ENCODE measurements at regions not wholly inside any gene's neighbourhood (a gene's known extent, or its start where the extent isn't known, plus 50 kb on each side); places are given as distances from the start of the nearest gene placed in this dataset.

GRCh38 chr5:61251874-61252642, 80.0 kb upstream of the ZSWIM6 start:
- H3K9me3 ChIP-seq (ENCODE audit: control extremely low read depth in 1 of 5, control insufficient read depth in 4 of 5, insufficient read depth in 2 of 5, low read depth in 1 of 5, low read length in 4 of 5), result peaks cover 0 to 7% (median 0%) of the 10 kb centered on the region in 5 experiments
- WGBS (ENCODE audit: insufficient coverage), result 98% methylated on average over 10 of the region's 11 CpGs
- H3K27ac ChIP-seq (ENCODE audit: insufficient read depth in 1 of 2, low read depth in 1 of 2, low read length in 2 of 2, poor library complexity in 1 of 2, severe bottlenecking in 2 of 2), result no peak overlapping the region
- H3K4me1 ChIP-seq (ENCODE audit: control extremely low read depth in 1 of 4, control insufficient read depth in 4 of 4, insufficient read depth in 4 of 4, low read length in 3 of 4), result no peaks in the 10 kb centered on the region
- no peaks in the 10 kb centered on the region for H3K36me3 ChIP-seq (ENCODE audit: control insufficient read depth in 4 of 4, insufficient read depth in 4 of 4, low read length in 3 of 4)
- DNase-seq, result no peak
- ChIA-PET POLR2A (no interaction called here), CTCF (interaction anchor here (0.9 to 1.6 kb wide), 6 partner anchors 10 to 37 kb away, joined by 3 to 5 read pairs (median 3); no protein-coding TSS in a partner anchor)
- no peak overlapping the region for H3K4me3 ChIP-seq (ENCODE audit: control insufficient read depth in 1 of 7, extremely low read depth in 1 of 7, insufficient read depth in 4 of 7, low read depth in 2 of 7, low read length in 6 of 7)
- no peaks in the 10 kb centered on the region for H3K27me3 ChIP-seq (replicated peaks in 2 of 5; ENCODE audit: control insufficient read depth in 4 of 5, insufficient read depth in 5 of 5, low read length in 4 of 5)

- POLR2A ChIA-PET, result no interaction called here
These were observed 79.5 kb upstream of the ZSWIM6 start for GRCh38 chr5:61252643-61252925.

GRCh38 chr5:61253547-61253946, 78.5 kb upstream of the ZSWIM6 start:
- no peaks in the 10 kb centered on the region for H3K4me1 ChIP-seq (ENCODE audit: control extremely low read depth in 1 of 4, control insufficient read depth in 4 of 4, insufficient read depth in 4 of 4, low read length in 3 of 4)
- no peaks in the 10 kb centered on the region for H3K27me3 ChIP-seq (replicated peaks in 2 of 5; ENCODE audit: control insufficient read depth in 4 of 5, insufficient read depth in 5 of 5, low read length in 4 of 5)
- H3K9me3 ChIP-seq (ENCODE audit: control extremely low read depth in 1 of 5, control insufficient read depth in 4 of 5, insufficient read depth in 2 of 5, low read depth in 1 of 5, low read length in 4 of 5), result peaks cover 0 to 7% (median 0%) of the 10 kb centered on the region in 5 experiments
- ChIA-PET CTCF (interaction anchor here (0.8 to 1.4 kb wide), 2 partner anchors 11 to 24 kb away, joined by 3 read pairs; no protein-coding TSS in a partner anchor), POLR2A (no interaction called here)
- no peak for DNase-seq
- no peak overlapping the region for H3K4me3 ChIP-seq (ENCODE audit: control insufficient read depth in 1 of 7, extremely low read depth in 1 of 7, insufficient read depth in 4 of 7, low read depth in 2 of 7, low read length in 6 of 7)
- 90% methylated on average over 3 of the region's 3 CpGs for WGBS (ENCODE audit: insufficient coverage)
- no peak overlapping the region for H3K27ac ChIP-seq (ENCODE audit: insufficient read depth in 1 of 2, low read depth in 1 of 2, low read length in 2 of 2, poor library complexity in 1 of 2, severe bottlenecking in 2 of 2)
- H3K36me3 ChIP-seq (ENCODE audit: control insufficient read depth in 4 of 4, insufficient read depth in 4 of 4, low read length in 3 of 4), result no peaks in the 10 kb centered on the region

More at GRCh38 chr5:61252643-61252925, 79.5 kb upstream of the ZSWIM6 start:
- Histone ChIP-seq H3K4me3 (ENCODE audit: control insufficient read depth in 1 of 7, extremely low read depth in 1 of 7, insufficient read depth in 4 of 7, low read depth in 2 of 7, low read length in 6 of 7) (no peak overlapping the region), H3K36me3 (ENCODE audit: control insufficient read depth in 4 of 4, insufficient read depth in 4 of 4, low read length in 3 of 4) (no peaks in the 10 kb centered on the region), H3K27me3 (replicated peaks in 2 of 5; ENCODE audit: control insufficient read depth in 4 of 5, insufficient read depth in 5 of 5, low read length in 4 of 5) (no peaks in the 10 kb centered on the region), H3K4me1 (ENCODE audit: control extremely low read depth in 1 of 4, control insufficient read depth in 4 of 4, insufficient read depth in 4 of 4, low read length in 3 of 4) (no peaks in the 10 kb centered on the region), H3K27ac (ENCODE audit: insufficient read depth in 1 of 2, low read depth in 1 of 2, low read length in 2 of 2, poor library complexity in 1 of 2, severe bottlenecking in 2 of 2) (no peak overlapping the region), H3K9me3 (ENCODE audit: control extremely low read depth in 1 of 5, control insufficient read depth in 4 of 5, insufficient read depth in 2 of 5, low read depth in 1 of 5, low read length in 4 of 5) (peaks cover 0 to 7% (median 0%) of the 10 kb centered on the region in 5 experiments)
- no peak for DNase-seq
- WGBS (ENCODE audit: insufficient coverage), result 98% methylated on average over 5 of the region's 7 CpGs
- CTCF ChIA-PET, result interaction anchor here (0.8 to 1.6 kb wide), 5 partner anchors 10 to 23 kb away, joined by 3 to 5 read pairs (median 3); no protein-coding TSS in a partner anchor

GRCh38 chr5:61254969-61255555, 77.0 kb upstream of the ZSWIM6 start:
- Histone ChIP-seq H3K9me3 (ENCODE audit: control extremely low read depth in 1 of 5, control insufficient read depth in 4 of 5, insufficient read depth in 2 of 5, low read depth in 1 of 5, low read length in 4 of 5) (no peaks in the 10 kb centered on the region), H3K27ac (ENCODE audit: insufficient read depth in 1 of 2, low read depth in 1 of 2, low read length in 2 of 2, poor library complexity in 1 of 2, severe bottlenecking in 2 of 2) (no peak overlapping the region), H3K4me1 (ENCODE audit: control extremely low read depth in 1 of 4, control insufficient read depth in 4 of 4, insufficient read depth in 4 of 4, low read length in 3 of 4) (no peaks in the 10 kb centered on the region), H3K27me3 (replicated peaks in 2 of 5; ENCODE audit: control insufficient read depth in 4 of 5, insufficient read depth in 5 of 5, low read length in 4 of 5) (no peaks in the 10 kb centered on the region), H3K4me3 (ENCODE audit: control insufficient read depth in 1 of 7, extremely low read depth in 1 of 7, insufficient read depth in 4 of 7, low read depth in 2 of 7, low read length in 6 of 7) (no peak overlapping the region), H3K36me3 (ENCODE audit: control insufficient read depth in 4 of 4, insufficient read depth in 4 of 4, low read length in 3 of 4) (no peaks in the 10 kb centered on the region)
- ChIA-PET CTCF (interaction anchor here (1.6 kb wide), 1 partner anchor 18 kb away, joined by 3 read pairs; no protein-coding TSS in a partner anchor), POLR2A (interaction anchor here (0.6 kb wide), 1 partner anchor 102 kb away, joined by 3 read pairs; no protein-coding TSS in a partner anchor)
- 100% methylated on average over 1 of the region's 3 CpGs for WGBS (ENCODE audit: insufficient coverage)
- DNase-seq, result no peak

- POLR2A ChIA-PET, result interaction anchor here (0.7 kb wide), 1 partner anchor 24 kb away, joined by 3 read pairs; no protein-coding TSS in a partner anchor
These were observed 75.6 kb upstream of the ZSWIM6 start for GRCh38 chr5:61256474-61256873.

GRCh38 chr5:61257421-61257820, 74.6 kb upstream of the ZSWIM6 start:
- Histone ChIP-seq H3K9me3 (ENCODE audit: control extremely low read depth in 1 of 5, control insufficient read depth in 4 of 5, insufficient read depth in 2 of 5, low read depth in 1 of 5, low read length in 4 of 5) (no peaks in the 10 kb centered on the region), H3K4me1 (ENCODE audit: control extremely low read depth in 1 of 4, control insufficient read depth in 4 of 4, insufficient read depth in 4 of 4, low read length in 3 of 4) (no peaks in the 10 kb centered on the region), H3K36me3 (ENCODE audit: control insufficient read depth in 4 of 4, insufficient read depth in 4 of 4, low read length in 3 of 4) (no peaks in the 10 kb centered on the region), H3K27me3 (replicated peaks in 2 of 5; ENCODE audit: control insufficient read depth in 4 of 5, insufficient read depth in 5 of 5, low read length in 4 of 5) (no peaks in the 10 kb centered on the region), H3K27ac (ENCODE audit: insufficient read depth in 1 of 2, low read depth in 1 of 2, low read length in 2 of 2, poor library complexity in 1 of 2, severe bottlenecking in 2 of 2) (no peak overlapping the region), H3K4me3 (ENCODE audit: control insufficient read depth in 1 of 7, extremely low read depth in 1 of 7, insufficient read depth in 4 of 7, low read depth in 2 of 7, low read length in 6 of 7) (no peak overlapping the region)
- WGBS (ENCODE audit: insufficient coverage), result 100% methylated on average over 1 of the region's 3 CpGs
- ChIA-PET CTCF (no interaction called here), POLR2A (no interaction called here)
- no peak for DNase-seq

More at GRCh38 chr5:61256474-61256873, 75.6 kb upstream of the ZSWIM6 start:
- Histone ChIP-seq H3K36me3 (ENCODE audit: control insufficient read depth in 4 of 4, insufficient read depth in 4 of 4, low read length in 3 of 4) (no peaks in the 10 kb centered on the region), H3K27me3 (replicated peaks in 2 of 5; ENCODE audit: control insufficient read depth in 4 of 5, insufficient read depth in 5 of 5, low read length in 4 of 5) (no peaks in the 10 kb centered on the region), H3K4me1 (ENCODE audit: control extremely low read depth in 1 of 4, control insufficient read depth in 4 of 4, insufficient read depth in 4 of 4, low read length in 3 of 4) (no peaks in the 10 kb centered on the region), H3K9me3 (ENCODE audit: control extremely low read depth in 1 of 5, control insufficient read depth in 4 of 5, insufficient read depth in 2 of 5, low read depth in 1 of 5, low read length in 4 of 5) (no peaks in the 10 kb centered on the region), H3K27ac (ENCODE audit: insufficient read depth in 1 of 2, low read depth in 1 of 2, low read length in 2 of 2, poor library complexity in 1 of 2, severe bottlenecking in 2 of 2) (no peak overlapping the region), H3K4me3 (ENCODE audit: control insufficient read depth in 1 of 7, extremely low read depth in 1 of 7, insufficient read depth in 4 of 7, low read depth in 2 of 7, low read length in 6 of 7) (no peak overlapping the region)
- CTCF ChIA-PET, result no interaction called here
- DNase-seq, result no peak
- no CpG with 5 or more reads among the region's 1 CpG for WGBS (ENCODE audit: insufficient coverage)

GRCh38 chr5:61261136-61261535, 70.9 kb upstream of the ZSWIM6 start:
- no peaks in the 10 kb centered on the region for H3K36me3 ChIP-seq (ENCODE audit: control insufficient read depth in 4 of 4, insufficient read depth in 4 of 4, low read length in 3 of 4)
- POLR2A ChIA-PET, result no interaction called here
- no peaks in the 10 kb centered on the region for H3K27me3 ChIP-seq (replicated peaks in 2 of 5; ENCODE audit: control insufficient read depth in 4 of 5, insufficient read depth in 5 of 5, low read length in 4 of 5)
- peaks cover 0 to 11% (median 10%) of the 10 kb centered on the region in 4 experiments for H3K4me1 ChIP-seq (ENCODE audit: control extremely low read depth in 1 of 4, control insufficient read depth in 4 of 4, insufficient read depth in 4 of 4, low read length in 3 of 4)
- DNase-seq, result no peak
- no peaks in the 10 kb centered on the region for H3K9me3 ChIP-seq (ENCODE audit: control extremely low read depth in 1 of 5, control insufficient read depth in 4 of 5, insufficient read depth in 2 of 5, low read depth in 1 of 5, low read length in 4 of 5)
- H3K4me3 ChIP-seq (ENCODE audit: control insufficient read depth in 1 of 7, extremely low read depth in 1 of 7, insufficient read depth in 4 of 7, low read depth in 2 of 7, low read length in 6 of 7), result no peak overlapping the region
- CTCF ChIA-PET, result interaction anchor here (1.2 kb wide), 1 partner anchor 12 kb away, joined by 5 read pairs; no protein-coding TSS in a partner anchor
- no peak overlapping the region for H3K27ac ChIP-seq (ENCODE audit: insufficient read depth in 1 of 2, low read depth in 1 of 2, low read length in 2 of 2, poor library complexity in 1 of 2, severe bottlenecking in 2 of 2)
